GM12874 (cell line): ENCODE measurements at regions not wholly inside any gene's neighbourhood (a gene's known extent, or its start where the extent isn't known, plus 50 kb on each side); places are given as distances from the start of the nearest gene placed in this dataset.

Experiments
- CTCF ChIP-seq: IDR thresholded peaks from 2 replicates; pipeline ENCODE4 v1.5.1; 2011; ENCODE audit warnings: low read depth, mild to moderate bottlenecking, control low read depth, low read length, moderate library complexity; ENCODE audit not compliant: insufficient read depth

GRCh38 chr5:100232736-100233135 is 302.4 kb upstream of the FAM174A start:
- no peak for TF ChIP-seq CTCF

GRCh38 chr5:100188778-100189177 is 346.4 kb upstream of the FAM174A start:
- no peak for TF ChIP-seq CTCF

GRCh38 chr5:100188339-100188738 is 346.8 kb upstream of the FAM174A start:
- TF ChIP-seq CTCF, result no peak

GRCh38 chr5:100186181-100186580 is 349.0 kb upstream of the FAM174A start:
- no peak for TF ChIP-seq CTCF

GRCh38 chr5:100182402-100182801 is 352.8 kb upstream of the FAM174A start:
- no peak for TF ChIP-seq CTCF

GRCh38 chr5:100175346-100175745 is 359.8 kb upstream of the FAM174A start:
- no peak for TF ChIP-seq CTCF

- TF ChIP-seq CTCF, result no peak
Measured at GRCh38 chr5:100165309-100165708, 369.9 kb upstream of the FAM174A start.

GRCh38 chr5:100161868-100162267 is 373.3 kb upstream of the FAM174A start:
- no peak for TF ChIP-seq CTCF
